ENCODE measurements at regions not wholly inside any gene's neighbourhood (a gene's known extent, or its start where the extent isn't known, plus 50 kb on each side); places are given as distances from the start of the nearest gene placed in this dataset.
A peak's percentile ranks its signal among the peaks of the same experiment; 100 is the strongest.
"Not testable (repeated sequence)": the region's sequence is repeated elsewhere in the genome, so short reads cannot be mapped to it uniquely, and the experiment has no call there.

DNA sequence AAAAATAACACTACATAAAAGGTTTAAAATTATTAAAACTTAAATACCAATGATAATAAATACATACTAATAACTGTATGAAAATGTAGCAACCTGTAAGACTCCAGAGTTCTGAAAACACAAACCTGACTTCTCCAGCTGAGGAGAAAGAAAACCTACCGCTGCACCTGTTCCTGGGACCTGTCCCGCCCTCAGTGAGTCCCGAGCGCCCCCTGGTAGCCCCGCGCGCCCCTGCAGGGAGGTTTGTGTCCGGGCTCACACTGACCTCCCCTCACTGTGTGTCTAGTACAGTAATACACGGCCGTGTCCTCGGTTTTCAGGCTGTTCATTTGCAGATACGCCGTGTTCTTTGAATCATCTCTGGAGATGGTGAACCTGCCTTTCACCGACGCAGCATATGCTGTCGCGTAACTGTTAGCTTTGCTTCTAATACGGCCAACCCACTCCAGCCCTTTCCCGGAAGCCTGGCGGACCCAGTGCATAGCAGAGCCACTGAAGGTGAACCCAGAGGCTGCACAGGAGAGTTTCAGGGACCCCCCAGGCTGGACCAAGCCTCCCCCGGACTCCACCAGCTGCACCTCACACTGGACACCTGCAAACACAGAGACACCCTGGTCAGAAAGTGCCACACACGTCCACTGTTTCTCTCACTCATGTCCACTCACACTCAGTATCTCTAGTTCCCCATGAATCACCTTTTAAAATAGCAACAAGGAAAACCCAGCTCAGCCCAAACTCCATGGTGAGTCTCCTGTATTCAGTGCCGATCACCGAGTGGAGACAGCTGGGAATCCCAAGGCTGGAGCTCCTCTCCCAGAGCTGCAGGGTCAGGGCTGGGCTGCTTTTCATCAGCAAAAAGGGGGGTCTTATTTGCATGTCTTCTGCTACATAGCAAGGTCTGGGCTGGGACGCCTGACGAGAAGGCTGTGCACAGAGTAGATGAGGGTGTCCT, 1276.3 kb downstream of the TMEM121 start:
- H3K4me3 ChIP-seq (ENCODE audit: low read depth, low read length): no peak overlapping the region

DNA sequence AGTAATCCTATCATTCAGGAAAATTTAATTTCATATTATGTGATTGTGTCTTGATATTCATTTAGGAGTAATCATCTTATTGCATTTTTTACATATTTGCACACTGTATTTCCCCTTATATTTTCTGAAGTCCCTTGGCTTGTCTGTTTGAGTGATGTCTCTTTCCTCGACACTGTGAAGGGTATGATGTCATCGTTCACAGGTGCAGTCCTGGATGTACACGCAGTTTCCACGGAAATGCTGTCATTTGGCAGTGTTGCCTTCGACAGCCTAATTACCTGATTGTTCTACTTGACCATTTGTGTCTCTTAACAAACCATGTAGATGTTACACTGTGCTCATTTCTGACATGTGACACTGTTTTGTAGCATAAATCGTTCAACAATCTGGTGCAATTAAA, 1277.0 kb downstream of the TMEM121 start:
- no peak for DNase-seq (ENCODE audit: low read depth)
- no peak overlapping the region for H3K4me3 ChIP-seq (ENCODE audit: low read depth, low read length)
- TF ChIP-seq, protein P1, sequence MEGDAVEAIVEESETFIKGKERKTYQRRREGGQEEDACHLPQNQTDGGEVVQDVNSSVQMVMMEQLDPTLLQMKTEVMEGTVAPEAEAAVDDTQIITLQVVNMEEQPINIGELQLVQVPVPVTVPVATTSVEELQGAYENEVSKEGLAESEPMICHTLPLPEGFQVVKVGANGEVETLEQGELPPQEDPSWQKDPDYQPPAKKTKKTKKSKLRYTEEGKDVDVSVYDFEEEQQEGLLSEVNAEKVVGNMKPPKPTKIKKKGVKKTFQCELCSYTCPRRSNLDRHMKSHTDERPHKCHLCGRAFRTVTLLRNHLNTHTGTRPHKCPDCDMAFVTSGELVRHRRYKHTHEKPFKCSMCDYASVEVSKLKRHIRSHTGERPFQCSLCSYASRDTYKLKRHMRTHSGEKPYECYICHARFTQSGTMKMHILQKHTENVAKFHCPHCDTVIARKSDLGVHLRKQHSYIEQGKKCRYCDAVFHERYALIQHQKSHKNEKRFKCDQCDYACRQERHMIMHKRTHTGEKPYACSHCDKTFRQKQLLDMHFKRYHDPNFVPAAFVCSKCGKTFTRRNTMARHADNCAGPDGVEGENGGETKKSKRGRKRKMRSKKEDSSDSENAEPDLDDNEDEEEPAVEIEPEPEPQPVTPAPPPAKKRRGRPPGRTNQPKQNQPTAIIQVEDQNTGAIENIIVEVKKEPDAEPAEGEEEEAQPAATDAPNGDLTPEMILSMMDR (IDR thresholded peaks at IDR 0.05; ENCODE audit: insufficient read depth, low read depth, low read length): no peak

More for the DNA sequence above, 1276.3 kb downstream of the TMEM121 start:
- no peak for DNase-seq (ENCODE audit: low read depth)
- TF ChIP-seq, protein P1 (IDR thresholded peaks at IDR 0.05; ENCODE audit: insufficient read depth, low read depth, low read length): peak; percentile 4

DNA sequence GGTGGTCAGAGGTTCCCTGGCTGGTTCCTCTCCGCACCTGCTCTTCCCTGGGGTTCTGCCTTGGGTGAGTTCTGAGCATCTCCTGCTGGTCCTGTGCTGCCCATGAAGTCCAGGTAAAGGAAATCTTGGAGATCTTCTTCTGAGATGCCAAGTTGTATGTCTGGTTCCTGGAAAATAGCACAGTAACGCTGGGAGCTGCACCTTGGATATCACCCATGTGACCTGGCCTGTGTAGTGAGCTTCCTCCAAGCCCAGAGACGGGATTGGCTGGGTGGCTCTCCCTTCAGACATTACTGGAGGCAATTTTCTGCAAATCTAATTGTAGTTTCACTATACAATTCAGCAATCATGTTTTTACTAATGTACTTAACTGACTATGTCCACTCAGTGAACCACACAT, 1281.1 kb downstream of the TMEM121 start:
- TF ChIP-seq, protein P1 (IDR thresholded peaks at IDR 0.05; ENCODE audit: insufficient read depth, low read depth, low read length): no peak
- no peak overlapping the region for H3K4me3 ChIP-seq (ENCODE audit: low read depth, low read length)
- DNase-seq (ENCODE audit: low read depth): no peak

DNA sequence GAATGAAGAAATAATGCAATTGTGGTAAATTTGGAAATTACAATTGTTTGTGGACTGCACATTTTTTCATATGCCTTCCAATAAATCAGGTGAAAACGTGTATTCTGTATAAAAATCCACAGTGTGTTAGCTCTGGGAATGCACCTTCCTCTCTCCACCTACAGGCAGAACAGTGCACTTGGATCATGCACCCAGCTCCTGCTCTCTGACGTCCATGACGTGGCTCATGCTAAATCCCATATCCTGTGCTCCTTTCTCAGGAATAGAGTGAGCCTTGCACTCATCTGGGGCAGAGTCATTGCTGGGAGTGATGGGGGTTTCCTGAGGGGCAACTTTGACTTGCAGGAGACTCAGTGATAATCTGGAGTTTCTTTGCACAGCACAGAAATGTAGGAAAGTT, 1282.1 kb downstream of the TMEM121 start:
- TF ChIP-seq, protein P1 (IDR thresholded peaks at IDR 0.05; ENCODE audit: insufficient read depth, low read depth, low read length): no peak
- no peak for DNase-seq (ENCODE audit: low read depth)
- H3K4me3 ChIP-seq (ENCODE audit: low read depth, low read length): no peak overlapping the region

DNA sequence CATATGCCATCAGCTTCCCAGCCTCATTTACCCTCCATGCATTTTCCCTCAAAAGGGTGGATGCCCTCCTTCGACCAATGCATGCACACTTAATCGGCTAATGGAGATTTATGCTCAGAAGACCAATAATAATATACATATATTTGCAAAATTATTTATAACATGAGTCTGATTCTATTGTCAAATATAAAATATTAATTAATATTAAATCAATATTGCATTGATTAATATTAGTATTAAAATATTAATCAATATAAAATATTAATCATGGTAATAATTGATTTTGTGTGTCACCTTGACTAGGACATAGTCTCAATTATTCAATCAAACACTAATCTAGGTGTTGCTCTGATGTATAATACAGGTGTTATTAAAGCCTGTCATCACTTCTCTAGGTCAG, 1282.5 kb downstream of the TMEM121 start:
- no peak overlapping the region for H3K4me3 ChIP-seq (ENCODE audit: low read depth, low read length)
- TF ChIP-seq, protein P1 (IDR thresholded peaks at IDR 0.05; ENCODE audit: insufficient read depth, low read depth, low read length): no peak
- no peak for DNase-seq (ENCODE audit: low read depth)

DNA sequence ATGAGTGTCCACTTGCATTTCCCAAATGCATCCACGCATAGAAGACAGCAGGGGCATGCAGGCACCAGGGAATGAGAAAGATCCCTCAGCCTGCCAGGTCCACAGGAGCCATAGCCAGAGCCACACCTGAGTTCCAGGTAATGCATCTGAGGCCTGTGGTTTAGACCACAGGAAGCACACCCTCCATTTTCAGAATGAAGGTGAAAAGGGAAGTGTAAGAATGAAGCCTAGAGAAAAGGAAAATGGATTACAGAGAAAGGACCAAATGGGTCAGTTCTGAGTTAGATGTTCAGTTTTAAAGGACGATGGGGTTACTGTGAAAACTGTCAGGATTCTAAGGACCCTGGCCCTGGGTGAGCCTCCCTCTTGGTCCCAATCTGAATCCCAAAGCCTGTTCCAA, 1283.2 kb downstream of the TMEM121 start:
- H3K4me3 ChIP-seq (ENCODE audit: low read depth, low read length): no peak overlapping the region
- DNase-seq (ENCODE audit: low read depth): no peak
- TF ChIP-seq, protein P1 (IDR thresholded peaks at IDR 0.05; ENCODE audit: insufficient read depth, low read depth, low read length): no peak

DNA sequence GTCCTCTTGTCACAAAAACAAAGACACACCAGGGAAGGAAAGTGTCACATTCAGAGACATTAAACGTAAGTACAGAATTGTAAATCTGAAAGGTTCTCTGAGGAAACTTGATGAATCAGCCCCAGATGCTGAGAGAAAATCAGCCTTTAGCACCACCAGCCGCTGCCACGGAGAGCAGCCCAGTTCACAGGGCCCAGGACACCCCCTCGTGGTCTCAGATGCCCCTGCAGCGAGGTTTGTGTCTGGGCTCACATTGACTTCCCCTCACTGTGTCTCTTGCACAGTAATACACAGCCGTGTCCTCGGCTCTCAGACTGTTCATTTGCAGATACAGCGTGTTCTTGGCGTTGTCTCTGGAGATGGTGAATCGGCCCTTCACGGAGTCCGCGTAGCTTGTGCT, 1283.8 kb downstream of the TMEM121 start:
- not testable (repeated sequence) for H3K4me3 ChIP-seq (ENCODE audit: low read depth, low read length); DNase-seq (ENCODE audit: low read depth)

All from fibroblast of villous mesenchyme (primary cell).